GM18858 (cell line): ENCODE measurements at regions not wholly inside any gene's neighbourhood (a gene's known extent, or its start where the extent isn't known, plus 50 kb on each side); places are given as distances from the start of the nearest gene placed in this dataset.

Source experiments
- ATAC-seq: cut with Tn5 transposase; IDR thresholded peaks from one replicate; pipeline ENCODE4 v1.9.1; 2021; ENCODE audit not compliant: unreplicated experiment

- ATAC-seq: no peak
These were observed 184.0 kb downstream of the IRS2 start for GRCh38 chr13:109602356-109602755.

GRCh38 chr13:109599901-109600657 is 186.3 kb downstream of the IRS2 start:
- ATAC-seq: no peak

- no peak for ATAC-seq
These were observed 190.9 kb downstream of the IRS2 start for GRCh38 chr13:109595471-109595870.

- no peak for ATAC-seq
These were observed 193.2 kb downstream of the IRS2 start for GRCh38 chr13:109593230-109593629.

- ATAC-seq: no peak
These were observed 193.6 kb downstream of the IRS2 start for GRCh38 chr13:109592770-109593169.

- ATAC-seq: no peak
These were observed 198.7 kb downstream of the IRS2 start for GRCh38 chr13:109587689-109588088.

GRCh38 chr13:109586509-109587346 is 199.7 kb downstream of the IRS2 start:
- no peak for ATAC-seq

DNA sequence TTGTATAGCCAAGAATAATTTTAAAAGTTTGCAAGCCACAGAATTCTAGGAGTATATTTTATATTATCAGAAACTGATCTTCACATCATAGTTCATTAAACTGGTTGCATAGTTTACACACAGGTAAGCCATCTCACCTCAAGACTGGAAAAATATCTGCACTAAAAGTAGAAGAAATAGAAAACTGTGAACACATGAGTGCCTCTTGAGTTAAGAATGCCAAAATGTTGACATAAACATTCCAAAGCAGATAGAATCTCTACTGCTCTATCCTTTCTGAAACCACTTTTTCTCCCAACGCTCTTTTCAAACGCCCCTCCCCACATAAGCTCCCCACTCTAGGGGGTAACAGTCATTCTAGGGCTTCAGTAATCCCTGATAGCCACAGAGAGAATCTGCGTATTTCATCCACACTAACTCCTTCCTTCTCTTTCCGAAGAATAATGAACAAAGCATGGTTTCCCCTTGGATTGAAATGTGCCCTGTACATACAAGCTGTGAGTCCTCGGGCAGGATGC is 201.5 kb downstream of the IRS2 start:
- ATAC-seq: no peak

GRCh38 chr13:109577191-109577700 is 209.1 kb downstream of the IRS2 start:
- ATAC-seq: no peak

DNA sequence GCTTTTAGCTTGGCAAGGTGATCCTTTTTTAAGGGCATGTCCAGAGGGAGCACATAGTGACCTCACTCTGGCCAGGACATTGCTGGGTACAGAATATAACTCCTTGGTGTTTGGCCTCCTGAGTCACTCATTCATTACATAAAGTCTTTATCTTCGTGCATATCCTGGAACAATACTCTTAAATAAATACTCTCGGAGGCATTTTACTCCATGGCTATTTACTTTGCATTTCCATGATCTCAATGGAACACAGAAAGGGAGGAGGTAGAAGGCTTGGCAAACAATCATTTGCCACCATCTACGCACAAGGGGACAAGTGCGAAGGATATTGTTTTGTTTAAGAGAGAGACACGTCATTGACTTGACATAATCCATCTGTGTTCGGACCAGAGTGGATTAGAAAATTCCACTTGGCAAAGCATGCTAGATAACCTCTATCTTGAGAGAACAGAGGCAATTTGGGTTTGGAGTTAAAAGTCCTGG is 210.0 kb downstream of the IRS2 start:
- no peak for ATAC-seq

- ATAC-seq: no peak
These were observed 210.6 kb downstream of the IRS2 start for GRCh38 chr13:109575821-109576220.

DNA sequence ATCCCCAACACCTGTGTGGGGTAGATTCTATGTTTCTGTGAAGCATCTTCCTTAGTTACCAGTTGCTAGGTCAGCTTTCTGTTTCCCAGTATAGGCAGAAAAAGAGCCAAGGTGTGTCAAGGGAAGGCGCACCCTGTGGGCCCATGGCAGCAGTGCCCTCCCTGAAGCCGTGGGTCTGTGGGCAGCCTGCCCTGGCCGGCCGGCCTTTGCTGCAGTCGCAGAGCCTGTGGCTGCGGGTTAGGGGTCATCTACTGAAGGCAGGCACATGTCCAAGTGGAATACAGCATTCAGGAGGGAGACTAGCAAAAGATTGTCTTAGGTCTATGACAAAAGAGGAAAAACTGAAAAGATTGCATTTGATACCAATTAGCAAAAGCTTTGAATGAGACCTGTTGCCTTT is 214.0 kb downstream of the IRS2 start:
- ATAC-seq: no peak

DNA sequence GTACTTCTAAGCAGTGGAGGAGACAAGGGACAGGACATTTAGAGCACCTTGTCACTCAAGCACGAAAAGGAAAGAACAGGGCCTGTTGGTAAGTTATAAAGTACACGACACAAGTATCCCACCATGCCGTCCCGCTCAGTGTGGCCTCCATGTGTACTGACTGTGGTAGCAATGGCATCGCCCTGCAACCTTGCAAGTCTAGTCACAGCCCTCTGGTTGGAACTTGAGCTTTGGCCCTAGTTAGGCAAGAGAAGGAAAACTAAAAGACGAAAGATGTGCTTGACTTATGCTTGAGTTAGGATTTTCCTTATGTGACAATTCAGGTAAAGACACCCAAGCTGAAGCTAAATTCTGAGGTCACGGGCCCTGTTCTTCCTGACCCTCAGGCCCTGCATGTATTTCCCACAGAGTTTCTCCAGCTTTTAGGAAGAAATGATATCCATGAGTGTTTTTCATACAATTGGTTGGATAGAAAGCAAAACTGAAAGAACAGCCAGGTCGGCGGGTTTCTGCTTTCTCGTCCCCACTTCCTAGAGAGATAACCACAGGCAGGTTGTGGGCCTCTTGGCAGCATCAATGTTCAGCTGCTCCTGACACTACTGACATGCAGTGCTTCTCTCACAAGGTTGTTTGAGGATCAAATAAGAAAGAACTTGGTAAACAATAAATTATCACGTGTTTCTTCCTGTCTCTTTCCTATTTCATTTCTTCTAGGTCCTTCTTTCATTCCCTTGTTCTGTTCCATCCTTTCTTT is 216.2 kb downstream of the IRS2 start:
- peak; percentile 99 for ATAC-seq

DNA sequence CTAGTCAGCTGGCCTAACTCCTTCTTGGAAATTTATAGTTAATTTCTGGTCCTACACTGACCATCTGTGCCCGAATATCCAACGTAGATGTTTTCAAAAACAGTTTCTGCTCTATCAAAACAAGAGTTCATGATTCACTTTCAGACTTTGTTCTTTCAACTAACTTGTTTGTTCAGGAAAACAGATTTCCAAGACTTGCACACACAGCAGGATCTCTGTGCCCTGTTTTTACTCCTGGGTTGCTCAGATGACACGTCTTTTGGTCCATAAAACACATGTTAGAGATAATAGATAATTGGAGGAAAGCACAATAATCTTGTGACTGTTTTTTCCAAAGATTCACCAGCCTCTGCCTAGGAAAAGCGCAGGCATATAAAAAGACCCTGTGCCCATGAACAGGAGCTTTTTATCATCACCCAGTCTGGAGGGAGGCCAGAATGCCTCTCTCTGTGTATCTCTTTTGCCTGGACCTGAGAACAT is 218.0 kb downstream of the IRS2 start:
- ATAC-seq: no peak

- no peak for ATAC-seq
These were observed 219.1 kb downstream of the IRS2 start for GRCh38 chr13:109567315-109567714.

DNA sequence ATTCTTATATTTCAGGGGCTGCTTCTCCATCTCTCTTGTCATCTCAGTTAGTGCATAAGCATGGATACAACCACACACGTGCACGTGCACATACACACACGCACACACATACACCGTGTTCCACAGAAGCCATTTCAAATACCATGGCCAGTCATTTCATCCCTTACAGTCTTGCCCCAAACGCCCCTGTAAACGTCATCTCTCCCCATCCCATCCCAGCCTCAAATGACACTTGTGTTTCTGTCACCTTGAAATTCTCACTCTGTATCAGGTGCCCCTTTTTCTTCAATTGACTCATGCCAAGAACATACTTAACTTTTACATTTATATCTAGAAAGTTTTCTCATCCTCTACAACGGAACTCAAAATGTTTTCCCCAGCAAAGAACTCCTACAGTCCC is 220.5 kb downstream of the IRS2 start:
- no peak for ATAC-seq

GRCh38 chr13:109548374-109548773 is 238.0 kb downstream of the IRS2 start:
- no peak for ATAC-seq

DNA sequence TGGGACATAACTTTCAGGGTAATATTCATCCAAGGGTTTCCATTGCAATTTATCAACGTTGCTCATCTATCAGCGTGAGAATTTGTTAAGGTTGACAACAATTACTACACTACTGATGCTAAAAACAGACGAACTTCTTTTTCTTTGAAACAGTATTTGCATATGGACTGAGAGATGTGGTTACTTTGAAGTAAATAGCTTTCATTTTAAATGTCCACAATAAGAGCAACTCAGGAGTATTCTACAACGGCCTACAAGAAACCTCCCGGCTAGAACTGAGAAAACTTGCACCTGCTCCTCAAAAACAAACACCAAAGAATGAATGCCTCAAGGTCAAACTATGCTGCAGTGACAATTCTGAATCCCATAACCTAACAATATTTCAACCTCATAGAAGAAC is 238.4 kb downstream of the IRS2 start:
- peak; percentile 63 for ATAC-seq

GRCh38 chr13:109545931-109546330 is 240.5 kb downstream of the IRS2 start:
- no peak for ATAC-seq

- ATAC-seq: no peak
These were observed 245.3 kb downstream of the IRS2 start for GRCh38 chr13:109541081-109541480.

- ATAC-seq: no peak
These were observed 248.8 kb downstream of the IRS2 start for GRCh38 chr13:109537584-109537983.
